C4-2B (cell line): ENCODE measurements at regions not wholly inside any gene's neighbourhood (a gene's known extent, or its start where the extent isn't known, plus 50 kb on each side); places are given as distances from the start of the nearest gene placed in this dataset.

ENCODE experiments used
- H3K27ac ChIP-seq: fragments of 450-650 bp; 2 replicates; pipeline ENCODE4 v1.5.1; 2017
- CTCF ChIP-seq: fragments of 450-650 bp; conservative IDR thresholded peaks from 2 replicates; pipeline ENCODE4 v1.5.1; 2017; ENCODE audit warnings: mild to moderate bottlenecking
- ZFX ChIP-seq: fragments of 450-650 bp; IDR thresholded peaks from 2 replicates; pipeline ENCODE4 v1.6.1; 2017

GRCh38 chr7:145212050-145212449 is 376.2 kb upstream of the TPK1 start:
- no peak overlapping the region for H3K27ac ChIP-seq
- no peak for TF ChIP-seq ZFX
- no peak for TF ChIP-seq CTCF

GRCh38 chr7:145211211-145211610 is 375.4 kb upstream of the TPK1 start:
- TF ChIP-seq ZFX (no peak), CTCF (no peak)
- H3K27ac ChIP-seq, result no peak overlapping the region

GRCh38 chr7:145193951-145194350 is 358.1 kb upstream of the TPK1 start:
- no peak overlapping the region for H3K27ac ChIP-seq
- no peak for TF ChIP-seq CTCF
- no peak for TF ChIP-seq ZFX

GRCh38 chr7:145184956-145185355 is 349.1 kb upstream of the TPK1 start:
- H3K27ac ChIP-seq, result no peak overlapping the region
- TF ChIP-seq ZFX (no peak), CTCF (no peak)

GRCh38 chr7:145183069-145183468 is 347.2 kb upstream of the TPK1 start:
- TF ChIP-seq ZFX (no peak), CTCF (no peak)
- H3K27ac ChIP-seq, result no peak overlapping the region

GRCh38 chr7:145175366-145175765 is 339.5 kb upstream of the TPK1 start:
- TF ChIP-seq ZFX (no peak), CTCF (no peak)
- H3K27ac ChIP-seq, result no peak overlapping the region

GRCh38 chr7:145169908-145170307 is 334.1 kb upstream of the TPK1 start:
- TF ChIP-seq ZFX (no peak), CTCF (peak; percentile 50)

More at GRCh38 chr7:145169908-145170307, 334.1 kb upstream of the TPK1 start:
- H3K27ac ChIP-seq, result no peak overlapping the region
